ENCODE measurements at regions not wholly inside any gene's neighbourhood (a gene's known extent, or its start where the extent isn't known, plus 50 kb on each side); places are given as distances from the start of the nearest gene placed in this dataset.

- no peak for DNase-seq (ENCODE audit: low spot score)
- in situ Hi-C loops (cut with MboI; ENCODE audit: low sequenced_read_pairs, unreplicated experiment), result no loop called here
- TF ChIP-seq CTCF (IDR thresholded peaks at IDR 0.05; ENCODE audit: borderline replicate concordance, control extremely low read depth, extremely low read depth, insufficient read depth, missing control alignments), result no peak
Observed at GRCh38 chr14:83991666-83992065, 1538.3 kb upstream of the FLRT2 start.

- in situ Hi-C loops (cut with MboI; ENCODE audit: low sequenced_read_pairs, unreplicated experiment), result no loop called here
Observed at GRCh38 chr14:83992857-83993256, 1537.1 kb upstream of the FLRT2 start.

GRCh38 chr14:83993545-83993944 is 1536.4 kb upstream of the FLRT2 start:
- no peak for TF ChIP-seq CTCF (IDR thresholded peaks at IDR 0.05; ENCODE audit: borderline replicate concordance, control extremely low read depth, extremely low read depth, insufficient read depth, missing control alignments)
- in situ Hi-C loops (cut with MboI; ENCODE audit: low sequenced_read_pairs, unreplicated experiment), result no loop called here
- no peak for DNase-seq (ENCODE audit: low spot score)

More at GRCh38 chr14:83992857-83993256, 1537.1 kb upstream of the FLRT2 start:
- DNase-seq (ENCODE audit: low spot score), result no peak
- TF ChIP-seq CTCF (IDR thresholded peaks at IDR 0.05; ENCODE audit: borderline replicate concordance, control extremely low read depth, extremely low read depth, insufficient read depth, missing control alignments), result no peak

GRCh38 chr14:83994020-83994419 is 1535.9 kb upstream of the FLRT2 start:
- no peak for DNase-seq (ENCODE audit: low spot score)
- in situ Hi-C loops (cut with MboI; ENCODE audit: low sequenced_read_pairs, unreplicated experiment), result no loop called here
- no peak for TF ChIP-seq CTCF (IDR thresholded peaks at IDR 0.05; ENCODE audit: borderline replicate concordance, control extremely low read depth, extremely low read depth, insufficient read depth, missing control alignments)

- in situ Hi-C loops (cut with MboI; ENCODE audit: low sequenced_read_pairs, unreplicated experiment), result no loop called here
- no peak for TF ChIP-seq CTCF (IDR thresholded peaks at IDR 0.05; ENCODE audit: borderline replicate concordance, control extremely low read depth, extremely low read depth, insufficient read depth, missing control alignments)
- DNase-seq (ENCODE audit: low spot score), result no peak
Observed at GRCh38 chr14:84001023-84001422, 1528.9 kb upstream of the FLRT2 start.

GRCh38 chr14:84003346-84003745 is 1526.6 kb upstream of the FLRT2 start:
- in situ Hi-C loops (cut with MboI; ENCODE audit: low sequenced_read_pairs, unreplicated experiment), result no loop called here
- no peak for TF ChIP-seq CTCF (IDR thresholded peaks at IDR 0.05; ENCODE audit: borderline replicate concordance, control extremely low read depth, extremely low read depth, insufficient read depth, missing control alignments)
- DNase-seq (ENCODE audit: low spot score), result no peak

- DNase-seq (ENCODE audit: low spot score), result no peak
- TF ChIP-seq CTCF (IDR thresholded peaks at IDR 0.05; ENCODE audit: borderline replicate concordance, control extremely low read depth, extremely low read depth, insufficient read depth, missing control alignments), result no peak
- in situ Hi-C loops (cut with MboI; ENCODE audit: low sequenced_read_pairs, unreplicated experiment), result no loop called here
Observed at GRCh38 chr14:84006643-84007155, 1523.2 kb upstream of the FLRT2 start.

All from GM13976 (cell line).